MG63 (cell line): ENCODE measurements at regions not wholly inside any gene's neighbourhood (a gene's known extent, or its start where the extent isn't known, plus 50 kb on each side); places are given as distances from the start of the nearest gene placed in this dataset.

ENCODE experiments used
- DNase-seq: peaks from one replicate; pipeline ENCODE4 v3.0.0-alpha.2; 2020
- H3K27me3 ChIP-seq: fragments of 250-450 bp; sonication (Bioruptor Pico); 2 replicates; pipeline ENCODE4 v1.5.1; 2020; ENCODE audit warnings: mild to moderate bottlenecking, moderate library complexity
- H3K36me3 ChIP-seq: fragments of 250-450 bp; sonication (Bioruptor Pico); 2 replicates; pipeline ENCODE4 v1.5.1; 2020; ENCODE audit warnings: mild to moderate bottlenecking, moderate library complexity
- H3K4me3 ChIP-seq: fragments of 250-450 bp; sonication (Bioruptor Pico); 2 replicates; pipeline ENCODE4 v1.5.1; 2020; ENCODE audit warnings: mild to moderate bottlenecking, moderate library complexity
- H3K9me3 ChIP-seq: fragments of 250-450 bp; sonication (Bioruptor Pico); 2 replicates; pipeline ENCODE4 v1.5.1; 2020; ENCODE audit warnings: mild to moderate bottlenecking, moderate library complexity

DNA sequence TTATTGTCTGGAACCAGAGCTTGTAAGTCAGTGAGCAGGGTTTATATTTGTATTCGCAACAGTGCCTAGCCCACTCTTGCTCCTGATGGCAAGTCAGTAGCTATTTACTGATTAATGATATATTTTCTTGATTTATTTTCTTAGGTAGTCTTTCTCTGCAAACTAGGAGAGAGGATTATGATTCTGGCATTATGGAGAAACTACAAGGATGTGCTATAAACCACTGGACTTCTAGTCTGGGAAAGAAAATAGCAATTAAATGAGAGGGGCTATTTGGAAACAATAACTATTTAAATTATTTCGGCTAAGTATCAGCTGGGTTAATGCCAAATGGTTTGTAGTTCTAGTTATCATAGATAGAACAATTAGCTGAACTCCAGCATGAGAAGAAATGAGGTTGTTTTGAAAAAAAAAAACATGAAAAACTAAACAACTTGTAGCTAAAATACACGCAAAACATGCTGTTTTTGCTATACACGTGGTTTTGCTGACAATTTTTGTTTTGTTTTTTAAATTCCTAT is 304.9 kb upstream of the TCF21 start:
- H3K36me3 ChIP-seq: no peaks in the 10 kb centered on the region; the same call in 1 of the 2 replicates
- H3K9me3 ChIP-seq: no peaks in the 10 kb centered on the region; the same call in 1 of the 2 replicates
- H3K4me3 ChIP-seq: no peak overlapping the region
- DNase-seq: no peak
- no peaks in the 10 kb centered on the region for H3K27me3 ChIP-seq

DNA sequence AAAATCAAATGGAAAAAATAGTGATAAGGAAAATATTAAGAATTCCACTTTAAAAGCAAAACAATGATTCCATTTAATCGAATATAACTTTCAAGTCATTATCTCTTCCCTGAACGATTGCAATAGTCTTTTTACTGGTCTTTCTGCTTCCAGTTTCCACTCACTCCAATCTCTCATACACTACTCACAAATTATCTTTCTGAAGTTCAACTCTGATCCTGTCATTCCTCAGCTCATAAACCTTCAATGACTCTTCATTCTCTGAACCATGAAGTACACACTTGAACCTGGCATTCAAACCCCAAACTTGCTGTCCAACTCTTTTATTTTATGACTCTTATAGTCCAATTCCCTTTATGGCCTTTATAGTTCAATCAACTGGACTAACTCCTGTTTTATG is 304.1 kb upstream of the TCF21 start:
- DNase-seq: no peak
- no peaks in the 10 kb centered on the region; the same call in 1 of the 2 replicates for H3K36me3 ChIP-seq
- no peaks in the 10 kb centered on the region for H3K27me3 ChIP-seq
- no peaks in the 10 kb centered on the region; the same call in 1 of the 2 replicates for H3K9me3 ChIP-seq
- no peak overlapping the region for H3K4me3 ChIP-seq

DNA sequence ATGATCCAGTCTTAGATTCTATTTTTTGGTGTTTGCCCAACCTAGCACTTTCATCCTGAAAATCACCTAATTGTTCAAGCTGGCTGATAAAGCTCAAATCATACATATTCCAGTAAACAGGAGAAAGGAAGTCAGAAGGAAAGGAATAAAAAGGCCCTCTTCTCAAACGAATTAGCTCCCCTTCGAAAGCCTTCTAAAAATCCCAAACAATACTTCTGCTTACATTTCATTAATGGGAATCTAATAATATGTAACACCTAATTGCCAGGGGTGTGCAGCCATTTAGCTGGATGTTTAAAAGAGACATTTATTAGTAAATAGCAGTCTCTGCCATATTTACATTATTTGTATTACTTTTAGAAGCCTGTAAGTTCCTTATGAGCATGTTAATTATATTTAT is 302.9 kb upstream of the TCF21 start:
- H3K27me3 ChIP-seq: no peaks in the 10 kb centered on the region
- H3K36me3 ChIP-seq: no peaks in the 10 kb centered on the region; the same call in 1 of the 2 replicates
- H3K4me3 ChIP-seq: no peak overlapping the region
- no peak for DNase-seq
- H3K9me3 ChIP-seq: no peaks in the 10 kb centered on the region

DNA sequence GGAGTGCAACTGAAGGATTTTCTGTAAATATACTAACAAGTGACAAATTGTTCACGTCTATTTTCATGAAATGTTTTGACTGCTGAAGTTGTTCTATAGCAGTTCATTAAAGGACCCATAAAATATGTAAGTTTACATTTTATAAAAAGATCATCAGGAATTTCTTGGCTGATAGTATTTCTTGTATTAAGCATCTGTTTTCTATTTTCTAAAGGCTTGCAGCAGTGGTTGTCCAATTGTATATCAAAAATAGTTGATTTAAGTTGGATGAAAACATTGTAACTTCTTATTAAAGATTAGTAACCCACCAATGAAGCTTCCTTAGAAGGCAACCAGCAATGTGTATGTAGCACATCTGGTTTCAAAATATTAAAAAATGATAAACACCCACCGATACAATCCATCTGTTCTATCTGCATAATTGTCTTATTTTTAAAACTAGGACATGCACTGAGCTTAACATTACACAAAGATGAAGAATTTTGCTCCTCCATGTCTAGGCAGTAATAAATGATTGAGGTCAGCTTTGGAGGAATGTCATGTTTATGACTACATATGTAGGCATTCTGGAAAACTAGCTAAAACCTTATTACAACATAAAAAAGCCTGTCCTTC is 301.3 kb upstream of the TCF21 start:
- Histone ChIP-seq H3K27me3 (no peaks in the 10 kb centered on the region), H3K36me3 (no peaks in the 10 kb centered on the region; the same call in 1 of the 2 replicates), H3K4me3 (no peak overlapping the region), H3K9me3 (no peaks in the 10 kb centered on the region)
- no peak for DNase-seq

DNA sequence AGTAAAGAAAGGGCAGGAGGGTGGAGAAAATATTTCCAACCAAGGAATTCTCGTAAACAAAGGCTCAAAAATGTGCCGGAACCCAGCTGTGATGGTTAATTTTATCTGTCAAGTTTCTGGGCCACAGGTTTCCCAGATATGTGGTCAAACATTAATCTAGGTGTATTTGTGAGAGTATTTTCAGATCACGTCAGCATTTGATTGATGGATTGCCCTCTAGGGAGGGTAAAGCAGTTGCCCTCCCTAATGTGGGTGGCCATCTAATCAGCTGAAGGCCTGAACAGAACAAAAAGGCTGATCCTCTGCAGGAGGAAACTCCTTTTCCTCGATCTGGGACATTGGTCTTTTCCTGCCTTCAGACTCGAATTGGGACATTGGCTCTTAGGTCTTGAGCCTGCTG is 298.7 kb upstream of the TCF21 start:
- H3K4me3 ChIP-seq: no peak overlapping the region
- H3K36me3 ChIP-seq: no peaks in the 10 kb centered on the region
- DNase-seq: no peak
- H3K9me3 ChIP-seq: no peaks in the 10 kb centered on the region
- no peaks in the 10 kb centered on the region for H3K27me3 ChIP-seq

DNA sequence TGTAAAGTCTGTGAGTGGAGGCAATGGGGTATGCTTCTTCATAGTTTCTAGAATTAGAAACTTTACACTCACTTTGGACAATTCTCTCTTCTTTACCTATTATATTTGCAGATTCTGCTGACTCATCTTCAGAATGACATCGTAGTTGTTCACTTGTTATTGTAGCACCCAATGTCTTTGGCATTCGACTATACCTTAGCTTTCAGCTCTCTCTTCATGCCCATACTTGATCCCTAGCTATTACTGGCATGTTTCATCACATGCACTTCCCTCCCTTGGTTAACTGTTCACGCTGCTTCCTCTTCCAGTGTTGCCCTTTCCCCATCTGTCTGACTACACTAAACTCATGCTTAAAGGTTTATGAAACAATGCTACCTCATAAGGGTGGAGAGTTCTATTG is 298.1 kb upstream of the TCF21 start:
- no peaks in the 10 kb centered on the region for H3K27me3 ChIP-seq
- H3K4me3 ChIP-seq: no peak overlapping the region
- no peaks in the 10 kb centered on the region for H3K36me3 ChIP-seq
- DNase-seq: peak; percentile 45
- H3K9me3 ChIP-seq: no peaks in the 10 kb centered on the region

DNA sequence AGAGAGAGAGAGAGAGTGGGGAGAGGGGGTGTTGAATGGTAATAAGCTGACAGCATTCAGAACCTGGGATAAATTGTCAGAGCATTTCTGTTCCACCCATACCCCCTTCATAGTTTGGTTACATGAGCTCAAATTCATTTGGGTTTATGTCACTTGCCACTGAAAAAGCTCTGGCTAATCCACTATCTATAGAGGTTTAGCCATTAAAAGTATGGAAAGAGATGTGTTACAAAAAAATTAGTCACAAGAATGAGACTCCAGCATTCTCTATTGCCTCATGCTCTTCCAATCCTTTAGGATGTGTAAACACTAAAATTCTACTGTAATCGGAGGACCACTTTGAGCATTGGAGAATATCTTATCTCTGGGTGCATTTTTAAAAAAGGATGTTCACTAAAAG is 297.6 kb upstream of the TCF21 start:
- Histone ChIP-seq H3K27me3 (no peaks in the 10 kb centered on the region), H3K9me3 (no peaks in the 10 kb centered on the region), H3K36me3 (no peaks in the 10 kb centered on the region), H3K4me3 (no peak overlapping the region)
- no peak for DNase-seq

DNA sequence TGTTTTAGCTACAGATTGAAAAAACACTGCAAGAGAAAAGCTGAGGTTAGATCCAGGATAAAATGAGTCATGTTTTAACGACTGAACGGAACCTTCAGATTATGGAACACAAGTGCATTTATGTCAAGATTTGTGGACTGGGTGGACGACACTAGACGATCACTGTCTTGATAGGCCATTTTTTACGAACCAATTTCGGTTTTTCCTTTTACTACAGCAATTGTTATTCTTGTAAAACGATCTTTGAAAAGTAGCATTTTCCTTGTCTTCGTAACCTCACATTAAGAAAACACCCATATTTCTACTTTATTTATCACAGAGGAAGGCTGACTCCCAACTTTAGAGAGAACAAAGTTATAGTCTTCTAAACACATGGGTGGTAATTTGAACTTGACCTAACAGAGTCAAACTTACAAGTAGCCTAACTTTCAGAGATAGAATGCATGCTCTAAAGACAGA is 294.2 kb upstream of the TCF21 start:
- no peak for DNase-seq
- no peaks in the 10 kb centered on the region for H3K9me3 ChIP-seq

DNA sequence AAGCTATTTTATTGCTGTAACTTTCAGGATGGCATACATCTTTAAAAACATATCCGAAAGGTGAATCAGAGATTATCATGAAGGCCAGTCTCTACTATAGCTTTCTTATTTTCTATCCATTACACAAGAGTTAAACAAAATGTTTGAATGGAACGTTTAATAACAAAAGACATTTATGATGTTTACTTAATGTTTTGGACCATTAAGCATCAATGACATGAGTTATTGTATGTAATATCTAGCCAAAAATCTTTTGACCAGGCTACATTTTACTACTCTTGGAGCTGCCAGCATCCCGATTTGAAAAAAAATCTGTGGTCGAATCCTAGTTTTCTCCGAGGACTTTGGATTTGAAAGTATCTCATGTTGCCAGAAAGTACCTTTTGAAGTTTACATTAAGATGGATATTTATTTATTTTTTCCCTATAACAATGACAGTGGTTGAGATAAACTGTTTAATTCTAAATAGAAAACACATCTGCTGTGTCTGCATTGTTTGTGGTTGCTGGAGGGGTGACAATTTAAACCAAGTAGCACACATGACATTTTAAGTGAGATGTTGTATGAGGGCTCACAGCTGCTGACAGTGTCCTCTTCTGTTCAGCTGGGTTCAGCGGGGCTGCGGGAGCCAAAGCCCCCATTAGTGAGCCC is 293.7 kb upstream of the TCF21 start:
- Histone ChIP-seq H3K9me3 (no peaks in the 10 kb centered on the region), H3K4me3 (no peak overlapping the region), H3K36me3 (no peaks in the 10 kb centered on the region), H3K27me3 (no peaks in the 10 kb centered on the region)
- peak; percentile 67 for DNase-seq

More for the DNA sequence above, 294.2 kb upstream of the TCF21 start:
- no peaks in the 10 kb centered on the region for H3K36me3 ChIP-seq
- H3K4me3 ChIP-seq: no peak overlapping the region
- no peaks in the 10 kb centered on the region for H3K27me3 ChIP-seq

DNA sequence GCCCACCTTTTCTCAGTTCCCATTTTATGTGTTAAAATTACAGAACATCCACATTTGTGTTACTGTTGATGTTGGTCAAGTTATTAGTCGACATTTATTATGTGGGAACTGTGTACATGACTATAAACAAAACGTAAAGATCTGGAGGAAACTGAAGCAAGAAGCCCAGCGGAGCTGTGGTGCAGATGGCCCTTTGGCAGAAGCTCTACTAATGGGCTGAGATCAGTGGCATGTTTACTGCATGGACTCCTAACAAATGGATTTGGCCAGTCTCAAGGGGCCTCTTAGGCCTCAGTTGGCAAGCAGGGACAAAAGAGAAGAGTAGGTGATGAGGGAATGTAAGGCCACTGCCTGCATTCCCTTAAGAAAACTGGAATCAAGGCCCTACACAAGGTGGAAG is 282.1 kb upstream of the TCF21 start:
- no peak overlapping the region for H3K4me3 ChIP-seq
- no peak for DNase-seq
- H3K36me3 ChIP-seq: peaks cover 3% of the 10 kb centered on the region; the same call in 1 of the 2 replicates
- H3K27me3 ChIP-seq: no peaks in the 10 kb centered on the region
- H3K9me3 ChIP-seq: peaks cover 5% of the 10 kb centered on the region; the same call in 1 of the 2 replicates

DNA sequence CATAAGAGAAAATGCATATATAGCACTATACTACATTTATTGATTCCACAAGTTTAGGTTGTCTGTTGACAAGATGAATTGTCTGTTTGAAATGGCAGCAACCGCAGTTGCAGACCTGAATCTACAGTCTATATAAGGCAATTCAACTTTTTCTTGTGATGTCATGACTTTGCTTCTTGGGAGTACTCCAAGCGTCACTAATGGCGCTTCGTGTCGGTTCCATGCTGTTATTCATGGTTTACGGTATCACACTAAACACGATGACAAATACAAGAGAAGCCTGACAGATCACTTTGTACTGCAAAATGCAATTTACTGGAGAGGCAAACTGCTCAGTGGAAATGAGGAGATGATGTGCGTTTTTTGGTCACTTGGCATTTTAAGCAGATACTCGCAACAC is 280.3 kb upstream of the TCF21 start:
- no peak overlapping the region for H3K4me3 ChIP-seq
- no peaks in the 10 kb centered on the region for H3K27me3 ChIP-seq
- peaks cover 2% of the 10 kb centered on the region; the same call in 1 of the 2 replicates for H3K9me3 ChIP-seq
- peaks cover 3% of the 10 kb centered on the region; the same call in 1 of the 2 replicates for H3K36me3 ChIP-seq
- DNase-seq: no peak

DNA sequence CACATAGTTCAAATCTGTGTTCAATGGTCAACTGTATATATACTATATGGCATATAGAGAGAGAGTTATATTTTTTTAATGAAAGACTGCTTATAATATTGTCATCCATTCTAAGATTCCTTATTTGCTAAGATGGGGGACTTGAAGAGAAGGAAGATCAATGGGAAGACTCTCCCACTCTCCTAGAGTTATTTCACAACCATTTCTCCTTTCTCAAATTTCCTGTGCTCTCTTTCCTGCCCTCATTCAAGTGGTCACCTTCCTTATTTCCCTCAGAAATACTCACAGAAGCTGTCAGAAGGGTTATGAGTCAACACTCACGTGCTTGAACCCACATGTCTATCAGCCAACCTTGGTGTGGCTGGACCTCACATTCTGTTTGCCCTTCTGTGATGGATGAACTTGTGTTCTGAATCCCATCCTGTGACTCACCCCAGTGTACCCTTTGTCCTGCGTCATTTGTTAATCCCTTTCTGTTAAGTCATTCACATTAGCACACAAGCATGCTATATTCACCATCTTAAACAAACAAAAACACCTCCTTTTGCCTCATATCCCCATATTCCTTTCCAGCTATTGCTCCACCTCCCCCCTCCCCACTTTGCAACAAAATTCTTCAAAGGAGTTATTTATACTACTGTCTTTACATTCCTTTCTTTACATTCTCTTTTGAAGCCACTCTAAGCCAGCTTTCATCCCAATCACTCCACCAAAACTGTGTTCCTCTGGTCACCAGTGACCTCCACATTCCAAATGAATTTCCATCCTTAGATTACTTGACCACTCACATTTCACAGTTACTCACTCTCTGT is 279.3 kb upstream of the TCF21 start:
- 0 out of 2 replicates have a peak, but pooled peaks cover 3% of the 10 kb centered on the region for H3K36me3 ChIP-seq
- H3K4me3 ChIP-seq: no peak overlapping the region
- 0 out of 2 replicates have a peak, but pooled peaks cover 2% of the 10 kb centered on the region for H3K9me3 ChIP-seq
- no peaks in the 10 kb centered on the region for H3K27me3 ChIP-seq
- DNase-seq: peak; percentile 96

DNA sequence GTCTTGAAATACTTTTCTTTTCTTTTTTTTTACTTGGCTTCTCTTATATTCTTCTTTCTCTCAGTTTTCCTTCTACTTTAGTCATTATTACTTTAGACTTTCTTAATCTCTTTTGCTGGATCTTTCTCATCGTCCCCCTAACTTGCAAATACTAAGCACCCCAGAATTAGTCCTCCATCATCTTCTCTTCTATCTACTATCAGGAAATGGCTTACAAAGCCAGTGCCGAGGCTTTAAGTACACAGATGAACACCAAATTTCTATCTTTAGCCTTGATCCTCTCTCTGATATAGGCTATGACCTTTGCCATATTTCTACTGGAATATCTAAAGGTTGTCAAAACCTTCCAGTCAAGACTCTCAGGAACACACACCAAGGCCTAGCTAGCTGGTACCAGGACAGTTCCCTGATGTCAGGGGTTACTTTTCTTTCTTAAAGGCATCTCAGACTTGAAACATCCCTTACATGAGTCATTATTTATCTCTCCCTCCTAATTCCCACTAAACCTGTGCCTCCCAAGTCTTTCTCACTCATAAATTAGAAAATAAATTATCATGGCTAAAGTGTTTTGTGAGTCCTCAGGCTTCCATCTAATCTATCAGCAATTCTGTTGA is 278.6 kb upstream of the TCF21 start:
- H3K4me3 ChIP-seq: no peak overlapping the region
- peak; percentile 25 for DNase-seq
- H3K27me3 ChIP-seq: no peaks in the 10 kb centered on the region
- no peaks in the 10 kb centered on the region for H3K9me3 ChIP-seq
- H3K36me3 ChIP-seq: 0 out of 2 replicates have a peak, but pooled peaks cover 3% of the 10 kb centered on the region

DNA sequence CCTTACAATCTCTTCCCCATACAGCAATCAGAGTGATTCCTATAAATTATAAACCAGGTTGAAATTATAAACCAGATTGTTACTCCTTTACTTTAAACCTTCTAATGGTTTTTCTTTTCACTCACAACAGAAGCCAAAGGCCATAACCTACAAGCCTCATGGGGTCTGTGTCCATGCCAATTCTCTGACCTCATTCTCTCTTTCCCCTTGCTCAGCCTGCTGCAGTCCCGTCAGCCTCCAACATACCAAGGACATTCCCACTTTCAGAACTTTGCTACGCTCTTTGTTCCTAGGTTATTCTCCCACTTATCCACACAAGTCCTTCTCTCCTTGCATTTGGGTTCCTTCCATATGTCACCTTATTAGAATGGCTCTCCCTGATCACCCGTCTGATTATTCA is 277.9 kb upstream of the TCF21 start:
- no peaks in the 10 kb centered on the region for H3K27me3 ChIP-seq
- DNase-seq: peak; percentile 83
- H3K9me3 ChIP-seq: no peaks in the 10 kb centered on the region
- H3K4me3 ChIP-seq: no peak overlapping the region
- 0 out of 2 replicates have a peak, but pooled peaks cover 3% of the 10 kb centered on the region for H3K36me3 ChIP-seq

DNA sequence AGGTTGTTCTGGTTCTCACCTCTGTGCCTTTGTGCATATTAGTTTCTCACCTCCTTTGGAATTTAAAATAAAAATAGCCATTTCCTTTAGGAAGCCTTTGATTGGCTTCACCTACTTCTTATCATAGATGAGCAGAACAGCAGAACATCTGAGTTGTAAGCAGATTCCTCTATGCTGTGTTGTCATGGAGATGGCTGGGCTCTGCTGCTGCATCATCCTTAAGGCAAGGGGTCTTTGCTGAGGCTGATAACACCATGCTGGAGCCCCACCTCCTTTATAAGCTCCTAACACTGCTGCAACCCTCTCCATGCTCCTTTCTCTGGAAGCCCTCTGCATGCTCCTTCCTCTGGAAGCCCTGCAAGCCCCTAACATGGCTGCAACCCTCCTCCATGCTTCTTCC is 276.5 kb upstream of the TCF21 start:
- Histone ChIP-seq H3K36me3 (0 out of 2 replicates have a peak, but pooled peaks cover 7% of the 10 kb centered on the region), H3K4me3 (no peak overlapping the region), H3K9me3 (peaks cover 9% of the 10 kb centered on the region), H3K27me3 (no peaks in the 10 kb centered on the region)
- DNase-seq: no peak

DNA sequence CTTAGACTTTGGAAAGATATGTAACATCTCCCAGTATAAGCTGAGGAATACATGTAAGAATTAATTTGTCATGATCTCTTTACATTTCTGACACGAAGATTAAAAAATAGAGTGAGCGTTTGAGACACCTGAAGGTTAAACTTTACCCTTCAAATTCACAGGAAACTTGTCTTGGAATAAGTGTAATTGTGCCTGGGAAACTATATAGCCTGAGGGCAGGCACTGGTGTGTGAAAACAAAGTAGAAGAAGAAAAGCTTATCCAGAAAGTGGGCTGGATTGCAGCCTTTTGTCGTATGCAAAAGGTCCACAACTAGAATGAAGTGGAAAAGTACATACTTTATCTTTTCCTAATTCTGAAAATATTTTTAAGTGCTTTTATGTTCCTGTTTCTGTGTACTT is 275.7 kb upstream of the TCF21 start:
- Histone ChIP-seq H3K9me3 (peaks cover 17% of the 10 kb centered on the region), H3K4me3 (no peak overlapping the region), H3K27me3 (no peaks in the 10 kb centered on the region), H3K36me3 (peaks cover 7% of the 10 kb centered on the region; the same call in 1 of the 2 replicates)
- DNase-seq: no peak
